ENCODE measurements at regions not wholly inside any gene's neighbourhood (a gene's known extent, or its start where the extent isn't known, plus 50 kb on each side); places are given as distances from the start of the nearest gene placed in this dataset.

- no peak for TF ChIP-seq EZH2phosphoT487 (IDR thresholded peaks at IDR 0.05; ENCODE audit: unreplicated experiment)
- TF ChIP-seq, protein P1, sequence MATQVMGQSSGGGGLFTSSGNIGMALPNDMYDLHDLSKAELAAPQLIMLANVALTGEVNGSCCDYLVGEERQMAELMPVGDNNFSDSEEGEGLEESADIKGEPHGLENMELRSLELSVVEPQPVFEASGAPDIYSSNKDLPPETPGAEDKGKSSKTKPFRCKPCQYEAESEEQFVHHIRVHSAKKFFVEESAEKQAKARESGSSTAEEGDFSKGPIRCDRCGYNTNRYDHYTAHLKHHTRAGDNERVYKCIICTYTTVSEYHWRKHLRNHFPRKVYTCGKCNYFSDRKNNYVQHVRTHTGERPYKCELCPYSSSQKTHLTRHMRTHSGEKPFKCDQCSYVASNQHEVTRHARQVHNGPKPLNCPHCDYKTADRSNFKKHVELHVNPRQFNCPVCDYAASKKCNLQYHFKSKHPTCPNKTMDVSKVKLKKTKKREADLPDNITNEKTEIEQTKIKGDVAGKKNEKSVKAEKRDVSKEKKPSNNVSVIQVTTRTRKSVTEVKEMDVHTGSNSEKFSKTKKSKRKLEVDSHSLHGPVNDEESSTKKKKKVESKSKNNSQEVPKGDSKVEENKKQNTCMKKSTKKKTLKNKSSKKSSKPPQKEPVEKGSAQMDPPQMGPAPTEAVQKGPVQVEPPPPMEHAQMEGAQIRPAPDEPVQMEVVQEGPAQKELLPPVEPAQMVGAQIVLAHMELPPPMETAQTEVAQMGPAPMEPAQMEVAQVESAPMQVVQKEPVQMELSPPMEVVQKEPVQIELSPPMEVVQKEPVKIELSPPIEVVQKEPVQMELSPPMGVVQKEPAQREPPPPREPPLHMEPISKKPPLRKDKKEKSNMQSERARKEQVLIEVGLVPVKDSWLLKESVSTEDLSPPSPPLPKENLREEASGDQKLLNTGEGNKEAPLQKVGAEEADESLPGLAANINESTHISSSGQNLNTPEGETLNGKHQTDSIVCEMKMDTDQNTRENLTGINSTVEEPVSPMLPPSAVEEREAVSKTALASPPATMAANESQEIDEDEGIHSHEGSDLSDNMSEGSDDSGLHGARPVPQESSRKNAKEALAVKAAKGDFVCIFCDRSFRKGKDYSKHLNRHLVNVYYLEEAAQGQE (IDR thresholded peaks at IDR 0.05; ENCODE audit: unreplicated experiment): no peak
- no peak for TF ChIP-seq NANOG (IDR thresholded peaks at IDR 0.05; ENCODE audit: borderline replicate concordance)
- no peak for TF ChIP-seq CTCF (conservative IDR thresholded peaks at IDR 0.05; ENCODE audit: low read depth in 2 of 2)
- no peak for TF ChIP-seq JUNB (IDR thresholded peaks at IDR 0.05; ENCODE audit: unreplicated experiment)
- TF ChIP-seq ZNF114 (CRISPR knock-in tag; IDR thresholded peaks at IDR 0.05): no peak
Measured at GRCh38 chr3:72577190-72577589, 271.1 kb downstream of the SHQ1 start (continued).

DNA sequence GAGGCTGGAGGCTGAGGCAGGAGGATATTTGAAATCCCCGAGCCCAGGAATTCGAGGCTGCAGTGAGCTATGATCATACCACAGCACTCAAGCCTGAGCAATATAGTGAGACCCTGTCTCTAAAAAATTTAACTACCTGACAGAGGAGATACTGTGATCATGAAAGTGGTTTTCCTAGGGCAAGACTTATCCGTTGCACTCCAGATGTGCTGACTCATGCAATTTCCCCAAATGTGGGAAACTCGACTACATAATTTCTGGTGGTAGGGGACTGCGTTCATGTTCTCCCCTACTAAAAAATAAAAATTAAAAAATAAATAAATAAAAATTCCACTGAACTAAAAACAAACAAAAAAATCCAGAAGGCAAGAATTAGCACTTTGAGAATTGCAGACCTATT is 271.7 kb downstream of the SHQ1 start:
- no peaks in the 10 kb centered on the region for H3K27me3 ChIP-seq (ENCODE audit: insufficient read depth)
- no peak overlapping the region for H3K27ac ChIP-seq (ENCODE audit: low read depth)
- no peaks in the 10 kb centered on the region for H3F3A ChIP-seq (replicated peaks; ENCODE audit: low read depth)
- no peak for DNase-seq (ENCODE audit: low spot score)
- Mint-ChIP-seq H3K27me3 (ENCODE audit: insufficient read depth, low read depth, poor library complexity) (peaks cover 4% of the 10 kb centered on the region), H3K9me3 (no peaks in the 10 kb centered on the region), H3K27ac (no peak overlapping the region), H3K36me3 (ENCODE audit: low read depth) (no peaks in the 10 kb centered on the region), H3K4me3 (no peak overlapping the region), H3K4me1 (peaks cover 18% of the 10 kb centered on the region)
- H3K4me2 ChIP-seq: no peak overlapping the region
- ATAC-seq: no peak
- H4K20me1 ChIP-seq (replicated peaks; ENCODE audit: insufficient read depth): no peaks in the 10 kb centered on the region
- H3K9me2 ChIP-seq (ENCODE audit: insufficient read depth): peaks cover 3% of the 10 kb centered on the region; the same call in 1 of the 2 replicates
- H2AFZ ChIP-seq: 0 out of 2 replicates have a peak overlapping the region, but pooled peaks have one; percentile 43
- H3K4me3 ChIP-seq: no peak overlapping the region
- H3K36me3 ChIP-seq (ENCODE audit: insufficient read depth): no peaks in the 10 kb centered on the region
- H3K4me1 ChIP-seq (ENCODE audit: insufficient read depth): peaks cover 14% of the 10 kb centered on the region
- no peaks in the 10 kb centered on the region for H3K79me2 ChIP-seq (replicated peaks; ENCODE audit: insufficient read depth)
- TF ChIP-seq CTCF (conservative IDR thresholded peaks at IDR 0.05; ENCODE audit: low read depth in 2 of 2): no peak
- TF ChIP-seq ZNF114 (CRISPR knock-in tag; IDR thresholded peaks at IDR 0.05): no peak
- no peak for TF ChIP-seq POLR2AphosphoS5 (IDR thresholded peaks at IDR 0.05; ENCODE audit: low read depth)
- TF ChIP-seq ETS1 (IDR thresholded peaks at IDR 0.05): no peak
- no peak for TF ChIP-seq CREB1 (CRISPR knock-in tag; IDR thresholded peaks at IDR 0.05; ENCODE audit: low read depth)
- TF ChIP-seq EZH2phosphoT487 (IDR thresholded peaks at IDR 0.05; ENCODE audit: unreplicated experiment): no peak
- no peak for TF ChIP-seq EZH2 (IDR thresholded peaks at IDR 0.05; ENCODE audit: low read depth, unreplicated experiment)
- no peak for TF ChIP-seq NANOG (IDR thresholded peaks at IDR 0.05; ENCODE audit: borderline replicate concordance)
